ENCODE measurements at regions not wholly inside any gene's neighbourhood (a gene's known extent, or its start where the extent isn't known, plus 50 kb on each side); places are given as distances from the start of the nearest gene placed in this dataset.

DNA sequence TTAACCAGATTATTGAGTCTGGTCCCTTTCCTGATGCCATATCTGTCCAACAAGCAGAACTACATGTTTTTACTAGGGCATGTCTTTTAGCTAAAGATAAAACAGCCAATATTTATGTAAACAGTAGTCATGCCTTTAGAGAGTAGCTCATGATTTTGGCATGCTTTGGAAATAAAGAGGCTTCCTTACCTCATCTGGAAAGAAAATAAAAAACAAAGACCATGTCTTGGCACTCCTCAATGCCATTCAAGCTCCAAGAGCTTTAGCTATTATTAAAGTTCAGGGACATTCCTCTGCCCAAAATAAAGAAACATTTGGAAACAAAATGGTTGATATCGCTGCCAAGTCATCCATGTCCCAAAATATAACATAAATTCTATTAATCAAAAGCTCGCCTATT lies 202.4 kb downstream of the URB2 start:
- DNase-seq, result no peak

DNA sequence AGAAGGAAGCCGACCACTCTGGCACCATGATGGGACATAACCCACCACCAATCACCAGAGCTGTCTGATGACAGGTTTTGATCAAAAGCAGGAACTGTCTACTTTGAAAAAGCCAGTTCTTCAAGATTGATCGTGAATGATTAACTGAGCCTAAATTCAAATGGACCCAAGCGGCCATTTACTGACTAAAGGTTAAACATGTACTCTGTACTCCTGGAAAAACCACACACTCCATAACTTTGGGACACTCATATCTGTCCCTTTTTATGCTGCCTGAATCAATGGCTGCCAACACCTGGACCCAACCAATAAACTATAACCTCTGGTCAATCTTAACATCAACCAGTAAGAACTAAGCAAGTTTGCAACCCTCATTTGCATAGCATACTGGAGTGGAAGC lies 206.6 kb downstream of the URB2 start:
- DNase-seq, result no peak

DNA sequence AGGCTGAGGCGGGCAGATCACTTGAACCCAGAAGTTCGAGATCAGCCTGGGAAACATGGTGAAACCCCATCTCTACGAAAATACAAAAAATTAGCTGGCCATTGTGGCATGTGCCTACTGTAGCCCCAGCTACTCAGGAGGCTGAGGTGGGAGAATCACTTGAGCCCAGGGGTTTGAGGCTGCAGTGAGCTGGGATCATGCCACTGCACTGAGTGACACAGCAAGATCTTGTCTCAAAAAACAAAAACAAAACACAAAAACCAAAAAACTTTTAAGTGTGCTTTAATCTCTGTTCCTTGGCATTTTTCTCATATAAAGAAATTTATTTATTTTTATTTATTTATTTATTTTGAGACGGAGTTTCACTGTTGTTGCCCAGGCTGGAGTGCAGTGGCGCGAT lies 208.2 kb downstream of the URB2 start:
- DNase-seq, result no peak

DNA sequence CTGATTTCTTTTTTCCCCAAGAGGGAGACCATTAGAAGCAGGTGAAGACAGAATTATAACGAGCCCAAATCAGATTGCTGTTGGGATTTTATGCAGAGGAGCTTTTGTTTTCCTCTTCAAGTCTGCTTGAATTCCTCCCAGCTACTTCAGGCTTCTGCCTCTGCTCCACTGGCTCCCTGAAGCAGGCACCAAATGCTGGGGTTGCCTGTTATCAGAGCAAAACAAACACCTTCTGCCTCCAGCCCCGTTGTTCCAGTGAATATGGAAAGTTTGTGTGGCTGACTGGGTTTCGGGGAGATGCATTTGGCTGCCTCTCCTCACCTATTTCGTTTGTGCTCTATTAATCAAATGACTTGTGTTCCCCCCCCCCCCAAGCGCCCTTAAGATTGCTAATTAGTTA lies 209.2 kb downstream of the URB2 start:
- no peak for DNase-seq

DNA sequence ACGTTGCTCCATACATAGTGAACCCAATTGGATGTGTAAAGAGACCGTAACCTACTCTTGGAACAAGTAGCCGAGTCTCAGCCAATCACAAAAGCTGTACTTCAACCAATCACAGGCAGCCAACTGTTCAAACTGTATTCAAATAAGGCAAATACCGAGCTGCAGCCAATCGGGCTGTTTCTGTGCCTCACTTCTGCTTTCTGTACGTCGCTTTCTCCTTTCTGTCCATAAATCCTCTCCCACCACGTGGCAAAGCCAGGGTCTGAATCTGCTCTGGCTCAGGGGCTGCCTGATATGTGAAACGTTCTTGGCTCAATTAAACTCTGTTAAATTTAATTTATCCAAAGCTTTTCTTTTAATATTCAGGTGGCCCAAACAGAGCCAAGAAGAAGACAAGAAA lies 210.3 kb downstream of the URB2 start:
- DNase-seq, result no peak

DNA sequence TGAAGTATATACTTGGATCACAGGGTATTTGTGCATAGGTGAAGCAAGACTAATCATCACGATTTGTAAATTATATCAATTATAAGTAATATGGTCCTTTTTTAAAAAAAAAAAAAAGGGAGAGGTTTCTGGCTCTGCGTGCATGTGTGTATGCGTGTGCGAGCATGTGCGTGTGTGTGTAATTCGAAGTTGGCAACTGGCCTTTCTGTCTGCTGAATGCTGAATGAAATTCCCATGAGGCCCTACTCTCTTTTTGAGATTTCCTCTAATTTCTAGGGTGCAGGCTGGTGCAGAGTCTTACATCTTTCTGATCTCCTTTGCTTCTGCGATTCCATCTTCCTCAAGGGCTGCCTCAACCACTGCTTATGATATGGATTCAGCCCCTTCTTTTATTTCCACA lies 212.2 kb downstream of the URB2 start:
- DNase-seq, result no peak

DNA sequence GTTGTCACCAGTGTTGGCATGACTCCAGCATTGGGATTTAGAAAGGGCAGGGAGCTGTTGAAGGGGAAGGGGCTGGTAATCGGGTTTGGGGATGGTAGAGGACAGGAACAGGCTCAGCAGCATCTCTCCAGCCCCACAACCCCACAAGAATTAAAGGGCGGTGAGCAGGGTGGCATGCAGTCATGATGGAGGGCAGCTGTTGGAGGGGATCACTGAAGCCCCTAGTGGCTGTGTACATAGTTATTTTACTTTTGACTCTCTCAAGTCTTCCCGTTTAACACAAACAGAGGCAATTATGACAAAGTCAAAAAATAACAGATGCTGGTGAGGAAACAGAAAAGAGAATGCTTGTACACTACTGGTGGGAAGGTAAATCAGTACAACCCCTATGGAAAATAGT lies 213.8 kb downstream of the URB2 start:
- no peak for DNase-seq

DNA sequence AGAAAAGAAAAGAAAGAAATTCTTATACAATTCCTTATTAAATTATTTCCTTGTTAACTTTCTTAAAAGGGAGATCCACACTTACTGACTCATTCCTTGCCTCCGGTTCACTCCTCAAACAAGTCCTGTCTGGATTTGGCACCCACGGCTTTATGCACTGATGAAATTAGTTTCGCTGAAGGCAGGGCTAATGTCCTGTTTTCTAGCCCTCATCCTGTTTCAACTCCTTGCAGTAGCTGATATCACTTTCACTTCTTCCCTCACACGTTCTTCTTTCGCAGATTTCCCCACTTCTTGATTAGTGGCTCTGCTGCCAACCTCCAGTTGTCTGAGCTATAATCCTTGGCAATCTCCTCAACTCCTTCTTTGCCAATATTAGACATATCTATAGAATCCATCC lies 215.2 kb downstream of the URB2 start:
- no peak for DNase-seq

DNA sequence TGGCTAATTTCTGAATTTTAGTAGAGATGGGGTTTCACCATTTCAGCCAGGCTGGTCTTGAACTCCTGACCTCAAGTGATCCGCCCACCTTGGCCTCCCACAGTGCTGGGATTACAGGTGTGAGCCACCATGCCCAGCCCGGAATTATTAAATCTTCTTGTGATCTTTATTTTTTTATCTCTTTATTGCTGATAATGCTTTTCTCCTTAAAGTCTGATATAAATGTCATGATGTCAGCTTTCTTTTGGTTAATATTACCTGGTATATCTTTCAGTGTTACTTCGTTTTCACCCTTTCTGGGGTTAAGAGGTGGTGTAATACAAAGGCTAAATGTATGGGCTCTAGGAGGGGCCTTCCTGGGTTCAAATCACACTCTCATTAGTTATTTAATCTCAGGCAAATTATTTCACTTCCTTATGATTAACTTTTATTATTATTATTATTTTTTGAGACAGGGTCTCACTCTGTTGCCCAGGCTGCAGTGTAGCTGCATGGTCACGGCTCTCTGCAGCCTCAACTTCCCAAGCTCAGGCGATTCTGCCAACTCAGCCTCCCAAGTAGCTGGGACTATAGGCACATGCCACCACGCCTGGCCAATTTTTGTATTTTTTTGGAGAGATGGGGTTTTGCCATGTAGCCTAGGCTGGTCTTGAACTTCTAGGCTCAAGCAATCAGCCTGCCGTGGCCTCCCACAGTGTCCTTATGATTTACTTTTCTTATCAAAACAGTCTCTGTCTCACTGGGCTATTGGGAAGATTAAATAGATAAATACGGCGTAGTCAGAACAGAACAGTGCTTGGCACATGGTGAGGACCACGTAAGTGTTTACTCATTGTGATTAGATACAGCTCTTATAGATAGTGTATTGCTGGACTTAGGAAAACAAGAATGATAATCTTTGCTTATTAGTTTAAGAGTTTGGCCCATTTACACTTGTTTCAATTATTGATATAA lies 216.5 kb downstream of the URB2 start:
- no peak for DNase-seq

DNA sequence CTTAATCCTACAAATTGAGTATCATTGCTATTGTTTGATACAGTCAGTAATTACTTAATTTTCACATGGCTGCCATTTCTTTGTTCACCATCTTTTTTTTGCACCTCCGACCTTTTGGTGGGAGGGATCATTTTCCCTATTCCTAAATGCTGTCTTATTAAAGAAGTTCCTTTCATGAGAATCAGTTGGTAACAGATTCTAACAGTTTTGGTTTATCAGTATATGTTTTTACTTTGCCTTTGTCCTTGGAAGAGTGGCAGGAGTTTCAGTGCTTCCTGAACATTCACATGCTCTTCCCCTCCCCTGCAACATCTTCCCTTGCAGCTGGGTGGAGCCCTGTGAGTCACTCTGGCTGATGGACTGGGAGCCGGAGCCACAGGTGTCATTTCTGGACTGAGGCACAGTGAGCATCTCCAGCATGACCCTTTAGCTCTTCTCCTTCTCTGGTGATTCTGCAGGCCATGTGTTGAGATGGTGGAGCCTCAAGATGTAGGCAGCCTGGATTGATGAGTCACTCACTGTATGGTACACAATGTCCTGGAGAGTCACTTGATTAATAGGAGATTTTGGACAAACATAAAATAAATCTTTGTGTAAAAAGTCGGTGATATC lies 217.7 kb downstream of the URB2 start:
- no peak for DNase-seq

DNA sequence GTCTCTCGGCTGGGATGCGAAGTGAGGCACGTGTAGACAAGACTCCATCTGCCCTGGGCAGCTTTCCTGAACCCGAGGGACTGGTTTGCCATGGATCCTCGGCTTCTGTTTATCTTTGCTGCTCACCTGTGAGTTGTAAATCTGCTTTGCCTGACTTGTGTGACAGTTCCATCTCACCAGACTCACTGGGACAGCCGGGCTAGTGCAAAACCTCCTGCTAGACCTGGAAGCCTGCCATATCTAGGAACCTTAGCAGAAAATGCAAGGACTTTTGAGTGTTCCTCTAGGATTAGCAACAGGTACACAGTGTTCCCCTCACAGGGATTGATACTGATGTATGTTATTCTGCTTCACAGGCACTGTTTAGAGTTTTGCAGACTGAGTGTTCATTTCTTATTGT lies 218.6 kb downstream of the URB2 start:
- no peak for DNase-seq

DNA sequence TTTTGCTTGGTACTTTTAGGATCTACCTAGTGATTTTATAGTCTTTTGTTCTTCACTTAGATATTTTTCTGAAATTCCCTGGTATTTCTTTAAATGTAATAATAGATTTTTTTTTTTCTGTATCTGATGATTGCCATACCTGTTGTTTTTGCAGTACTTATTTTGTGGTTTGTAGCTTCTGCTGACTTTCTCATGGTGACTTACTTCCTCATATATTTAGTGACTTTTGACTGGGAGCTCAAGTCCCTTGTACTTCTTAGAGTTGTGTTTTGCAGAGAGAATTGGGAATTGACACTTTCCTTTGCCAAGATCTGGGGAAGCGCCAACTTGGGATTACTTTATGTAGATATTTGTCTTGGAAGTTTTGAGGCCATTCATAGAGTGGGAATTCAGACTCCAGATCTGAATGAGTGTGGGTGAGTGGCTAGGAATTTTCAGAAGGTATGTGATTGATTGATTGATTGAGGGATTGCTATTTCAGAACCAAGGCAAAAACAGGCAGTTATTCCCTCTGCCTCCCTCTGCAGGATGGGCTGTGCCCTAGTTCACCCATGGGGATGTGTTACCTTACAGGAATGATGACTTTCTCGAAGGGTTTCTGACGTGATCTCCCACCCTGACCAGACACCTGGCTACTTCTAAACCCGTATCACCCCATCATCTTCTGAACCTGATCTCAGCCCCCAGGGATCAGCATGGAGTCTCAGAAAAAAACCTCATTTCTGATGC lies 219.5 kb downstream of the URB2 start:
- DNase-seq, result no peak

DNA sequence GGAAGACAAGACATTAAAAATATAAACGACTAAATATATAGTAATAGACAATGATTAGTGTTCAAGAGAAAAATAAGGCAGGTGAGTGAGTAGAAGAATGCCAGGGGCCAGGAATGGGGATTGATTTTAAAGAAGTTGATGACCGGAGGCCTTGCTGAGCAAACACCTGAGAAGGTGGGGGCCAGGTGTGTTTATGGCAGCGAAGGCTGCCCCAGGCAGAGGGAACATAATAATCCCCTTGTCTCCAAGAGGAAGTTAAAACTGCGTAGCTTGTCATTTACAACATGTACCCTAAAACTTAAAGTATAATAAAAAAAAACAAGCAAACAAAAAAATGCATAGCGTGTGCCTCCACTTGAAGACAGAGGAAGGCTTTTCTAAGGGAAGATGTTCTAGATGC lies 220.3 kb downstream of the URB2 start:
- no peak for DNase-seq

DNA sequence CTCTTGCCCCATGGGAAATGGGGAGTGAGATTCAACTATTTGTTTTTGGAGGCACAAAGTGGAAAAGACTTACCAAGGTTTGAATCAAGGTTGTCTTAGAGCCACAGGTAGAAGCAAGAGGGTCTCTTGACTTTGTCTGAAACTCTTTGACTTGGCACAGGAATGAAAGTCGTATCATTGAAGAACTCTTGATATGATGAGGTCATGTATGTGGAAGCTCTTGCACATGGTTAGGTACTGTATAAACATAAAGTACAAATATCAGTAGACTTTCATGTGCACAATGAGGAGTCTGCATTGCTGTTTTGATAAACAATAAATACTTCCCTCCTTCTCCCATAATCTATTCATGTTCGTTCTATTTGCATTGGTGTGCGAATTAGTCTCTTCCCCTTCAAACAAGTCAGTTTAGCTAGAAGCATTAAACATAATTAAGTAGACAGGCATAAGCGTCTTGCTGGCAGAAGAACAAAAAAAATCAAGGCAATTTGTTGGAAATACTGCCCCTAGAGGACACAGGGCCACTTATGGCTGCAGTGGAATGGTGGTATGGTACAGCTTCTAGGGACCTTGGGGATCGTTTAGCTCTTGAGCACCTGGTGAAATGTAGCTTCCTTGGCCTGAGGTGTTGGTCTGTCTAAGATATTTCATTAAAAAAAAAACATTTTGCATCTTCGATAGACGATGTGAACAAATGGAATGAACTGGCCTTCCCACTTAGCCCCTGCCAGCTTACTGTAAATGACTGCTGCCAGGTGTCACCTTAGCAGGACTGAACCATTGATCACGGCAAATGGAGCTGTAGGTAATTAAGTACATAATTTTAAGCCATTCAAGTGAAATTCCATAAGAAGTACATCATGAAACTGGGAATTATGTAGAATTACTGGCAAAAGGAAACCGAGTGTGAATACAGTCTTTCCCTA lies 218.0 kb upstream of the GALNT2 start:
- no peak for DNase-seq

DNA sequence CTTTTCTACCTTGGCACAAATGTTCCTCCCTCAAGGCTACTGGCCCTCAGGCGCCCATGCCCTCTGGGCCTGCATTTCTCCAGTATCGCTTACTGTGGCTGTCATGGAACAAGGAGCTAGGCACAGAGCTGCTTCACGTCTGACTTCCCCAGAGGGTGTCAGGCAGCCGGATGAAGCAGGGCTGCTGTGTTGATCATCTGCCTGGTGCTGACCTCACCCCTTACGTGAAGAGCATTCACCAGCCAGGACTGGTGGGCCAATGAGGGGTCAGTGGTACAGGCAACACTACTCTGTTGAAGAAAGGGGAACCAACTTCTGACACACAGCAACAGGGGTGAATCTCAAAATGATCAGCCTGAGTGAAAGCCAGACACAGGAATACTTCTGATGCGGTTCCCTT lies 215.5 kb upstream of the GALNT2 start:
- DNase-seq, result no peak

DNA sequence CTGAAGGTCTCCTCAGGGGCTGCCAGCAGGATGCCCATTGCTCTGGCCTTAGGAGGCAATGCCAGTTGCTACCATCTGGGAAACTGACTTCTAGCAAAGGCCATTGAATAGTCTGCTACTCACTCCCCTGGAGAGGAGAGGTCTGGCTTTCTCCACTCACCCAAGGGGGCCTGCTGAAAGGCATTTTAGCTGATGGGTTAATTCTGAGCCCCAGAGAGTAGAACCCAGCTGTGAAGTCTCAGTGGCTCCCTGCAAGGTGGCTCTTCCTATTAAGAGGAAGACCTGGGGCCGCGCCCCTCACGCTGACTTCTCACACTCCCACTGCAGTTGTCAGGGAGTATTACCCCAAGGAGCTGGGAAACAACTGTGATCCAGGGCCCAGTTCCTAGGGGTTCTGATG lies 213.3 kb upstream of the GALNT2 start:
- DNase-seq, result no peak

DNA sequence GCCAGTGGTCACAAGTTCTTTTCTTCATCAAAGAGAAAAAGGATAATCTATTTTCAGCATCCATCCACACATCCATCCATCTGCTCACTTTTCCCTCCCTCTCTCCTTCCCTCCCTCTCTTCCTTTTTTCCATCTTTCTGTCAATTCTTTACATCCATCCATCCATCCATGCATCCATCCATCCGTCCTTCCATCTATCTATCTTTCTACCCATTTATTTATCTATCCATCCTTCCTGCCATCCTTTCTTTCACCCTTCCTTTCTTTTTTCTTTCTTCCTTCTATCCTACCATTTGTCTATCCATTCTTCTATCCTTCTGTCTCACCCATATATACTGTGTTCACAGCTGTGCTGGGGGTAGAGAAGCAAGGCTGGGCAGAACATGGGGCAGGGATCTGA lies 212.4 kb upstream of the GALNT2 start:
- DNase-seq, result no peak

DNA sequence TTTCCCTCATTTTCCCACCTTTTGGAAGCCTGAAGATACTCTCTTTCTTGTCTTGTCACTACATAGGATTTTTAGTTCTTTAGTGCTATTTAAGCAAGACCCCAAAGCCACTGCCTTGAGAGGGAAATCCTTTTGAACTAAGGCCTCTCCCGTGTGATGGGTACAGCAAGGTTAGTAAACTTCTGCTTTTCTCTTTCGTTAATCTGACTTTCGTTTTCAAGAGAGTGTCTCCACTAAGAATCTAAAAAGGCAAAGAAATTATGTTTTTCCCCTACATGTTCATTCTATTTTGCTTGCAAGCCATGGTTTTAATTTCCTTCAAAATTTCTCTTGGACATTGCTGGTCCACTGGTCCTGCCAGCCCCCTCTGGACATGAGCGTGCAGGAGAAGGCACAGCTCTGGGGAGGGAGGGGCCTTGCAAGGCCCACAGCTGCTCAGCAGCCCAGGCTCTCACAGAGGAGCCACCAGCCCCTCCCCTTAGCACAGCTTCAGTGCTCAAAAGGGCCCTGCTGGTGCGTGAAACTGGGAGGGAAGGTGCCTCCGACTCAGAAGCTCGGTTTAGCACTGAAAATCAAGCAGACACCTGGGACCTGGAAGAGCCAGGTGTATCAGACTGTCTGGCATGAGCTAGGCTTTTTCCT lies 210.9 kb upstream of the GALNT2 start:
- peak; percentile 19 for DNase-seq

DNA sequence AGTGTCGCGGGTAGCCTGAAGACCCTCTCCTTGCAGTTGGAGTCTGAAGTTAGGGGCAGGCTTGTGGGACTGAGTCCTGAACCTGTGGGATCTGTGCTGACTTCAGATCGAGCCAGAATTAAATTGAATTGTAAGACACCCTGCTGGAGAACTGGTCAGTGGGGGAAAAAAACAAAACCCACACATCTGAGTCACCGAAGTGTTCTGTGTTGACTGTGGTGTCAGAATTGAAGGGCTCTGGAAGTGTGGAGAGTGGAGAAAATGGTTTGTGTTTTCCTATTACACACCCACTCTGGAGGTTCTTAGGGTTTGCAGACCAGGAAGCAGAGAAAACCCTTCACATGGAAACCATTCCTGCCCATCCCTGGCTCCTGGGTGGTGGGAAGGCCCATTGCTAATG lies 209.5 kb upstream of the GALNT2 start:
- DNase-seq, result no peak

DNA sequence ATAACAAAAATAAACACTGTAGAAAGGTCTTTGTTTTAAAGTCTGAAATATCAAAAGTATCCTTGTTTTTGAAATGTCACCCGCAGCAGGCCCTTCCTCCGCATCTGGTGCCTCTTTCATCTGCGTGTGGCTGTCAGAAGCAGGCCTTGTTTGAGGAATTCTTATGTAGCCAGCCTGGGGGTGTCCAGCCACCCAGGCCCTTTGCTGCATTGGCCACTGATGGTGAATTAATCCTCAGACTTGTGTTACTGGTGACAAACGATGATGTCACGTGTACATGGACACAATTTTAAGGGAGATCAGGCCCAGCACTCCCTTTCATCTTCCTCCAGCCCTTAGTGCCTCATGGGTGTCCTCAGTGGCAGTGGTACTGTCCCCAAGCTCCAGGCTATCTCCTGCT lies 208.0 kb upstream of the GALNT2 start:
- no peak for DNase-seq

DNA sequence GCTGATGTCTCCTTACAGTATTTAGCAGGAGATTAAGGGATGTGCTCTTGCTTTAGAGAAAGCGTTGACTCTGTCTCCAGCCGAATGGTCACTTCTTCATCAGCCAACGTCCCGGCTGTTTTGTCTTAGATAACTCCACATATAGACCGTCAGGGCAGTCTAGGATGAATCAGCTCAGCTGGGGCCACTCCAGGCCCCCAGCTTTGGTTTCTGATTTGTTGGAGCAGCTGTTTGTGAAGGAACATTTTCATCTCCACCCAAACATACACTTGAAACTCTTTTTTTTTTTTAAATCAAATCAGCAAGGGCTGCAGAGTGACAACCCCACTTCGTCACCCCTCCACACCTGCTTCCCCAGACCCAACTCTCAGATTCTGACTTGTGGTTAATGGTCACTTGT lies 206.1 kb upstream of the GALNT2 start:
- DNase-seq, result no peak

DNA sequence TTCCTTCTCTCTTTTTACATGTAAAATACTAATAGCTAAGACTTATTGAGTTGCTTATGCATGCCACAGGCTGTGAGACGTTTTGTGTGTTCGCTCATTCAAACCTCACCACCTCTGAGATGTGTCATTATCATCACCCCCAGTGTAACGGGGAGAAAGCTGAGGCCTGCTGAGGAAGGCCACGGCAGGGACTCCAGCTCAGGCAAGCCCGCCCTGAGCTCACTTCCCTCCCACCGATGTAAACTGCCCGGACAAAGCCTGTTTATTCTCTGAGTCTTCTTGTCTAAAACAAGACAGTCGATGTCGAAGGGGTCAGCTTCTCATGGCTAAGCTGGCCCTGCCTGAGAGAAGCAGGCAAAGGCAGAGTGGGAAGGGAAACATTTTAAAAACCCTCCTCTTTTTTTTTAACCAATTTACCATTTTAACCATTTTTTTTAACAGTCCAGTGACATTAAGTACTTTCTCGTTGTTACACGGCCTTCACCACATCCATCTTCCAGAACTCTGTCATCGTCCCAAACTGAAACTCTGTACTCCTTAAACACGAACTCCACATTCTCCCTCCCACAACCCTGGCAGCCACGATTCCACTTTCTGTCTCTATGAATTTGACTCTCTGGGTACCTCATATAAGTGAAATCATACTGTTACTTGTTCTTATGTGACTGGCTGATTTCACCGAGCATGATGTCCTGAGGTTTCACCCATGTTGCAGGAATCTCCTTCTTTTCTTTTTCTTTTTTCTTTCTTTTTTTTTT lies 204.8 kb upstream of the GALNT2 start:
- no peak for DNase-seq
